Endothelial cell of umbilical vein (primary cell): ENCODE measurements at regions not wholly inside any gene's neighbourhood (a gene's known extent, or its start where the extent isn't known, plus 50 kb on each side); places are given as distances from the start of the nearest gene placed in this dataset.

ENCODE experiments used
- BruUV-seq: library from RNA; stranded (reverse); fragments of 400-500 nt; replicated peaks from 2 replicates; lab custom pipeline; 2021; lab: Mats Ljungman, UMichigan
- CTCF ChIA-PET: fragments of 300-600, 350-600 bp; sonication (Branson Sonifier 250); formaldehyde crosslinking; loops from one replicate; lab custom pipeline; 2021; ENCODE audit warnings: antibody characterized with exemption, inconsistent platforms; lab: Charles Lee
- POLR2A ChIA-PET: fragments of 300-600, 350-600 bp; sonication (Branson Sonifier 250); formaldehyde crosslinking; loops from one replicate; lab custom pipeline; 2021; ENCODE audit warnings: antibody characterized with exemption, inconsistent platforms; lab: Charles Lee
- DNase-seq: peaks from one replicate; pipeline ENCODE4 v3.0.0-alpha.2; 2011; ENCODE audit warnings: low read depth, low spot score
- FAIRE-seq: peaks from 2 replicates; lab custom pipeline; 2011; peaks lifted over from hg19 to GRCh38; lab: Jason Lieb, UNC
- H2AFZ ChIP-seq: 2 replicates; pipeline ENCODE4 v1.6.0; 2012; ENCODE audit warnings: low read depth, low read length, control low read depth, inconsistent platforms
- H3K27ac ChIP-seq: 2 replicates; pipeline ENCODE4 v1.5.1; 2011; ENCODE audit warnings: low read depth, mild to moderate bottlenecking, control low read depth, low read length, moderate library complexity; ENCODE audit not compliant: insufficient read depth
- H3K27me3 ChIP-seq, 2 experiments: 2 replicates each; pipeline versions ENCODE4 v1.6.0 to v1.6.1; 2011; ENCODE audit warnings: low read length in 2 of 2, mixed read lengths in 1 of 2; ENCODE audit not compliant: control insufficient read depth in 2 of 2, insufficient read depth in 2 of 2
- H3K36me3 ChIP-seq, 2 experiments: 2 replicates in 1 of 2; 3 replicates in 1 of 2; pipeline ENCODE4 v1.5.1; 2011; ENCODE audit warnings: low read length in 2 of 2, mild to moderate bottlenecking in 1 of 2, moderate library complexity in 1 of 2; ENCODE audit not compliant: control insufficient read depth in 2 of 2, insufficient read depth in 2 of 2; ENCODE audit errors: extremely low read depth in 1 of 2
- H3K4me1 ChIP-seq: 3 replicates; pipeline ENCODE4 v1.5.1; 2011; ENCODE audit warnings: mild to moderate bottlenecking, low read length; ENCODE audit not compliant: control insufficient read depth, insufficient read depth; ENCODE audit errors: extremely low read depth
- H3K4me2 ChIP-seq: 2 replicates; pipeline ENCODE4 v1.6.1; 2011; ENCODE audit warnings: low read length, control low read depth, mixed read lengths; ENCODE audit not compliant: insufficient read depth
- H3K4me3 ChIP-seq, 3 experiments: fragments of 200-600 bp in 1 of 3; sonication (generic), shearing (Covaris generic) in 1 of 3; replicated peaks in 1 of 3; 2 replicates each; pipeline ENCODE4 v1.5.1; 2011 to 2016; ENCODE audit warnings: control low read depth in 3 of 3, low read length in 3 of 3, mild to moderate bottlenecking in 2 of 3, inconsistent platforms in 1 of 3, low read depth in 1 of 3, moderate library complexity in 1 of 3; ENCODE audit not compliant: insufficient read depth in 1 of 3
- H3K79me2 ChIP-seq: 2 replicates; pipeline ENCODE4 v1.6.0; 2012; ENCODE audit warnings: low read length, inconsistent platforms; ENCODE audit not compliant: control insufficient read depth, insufficient read depth
- H3K9ac ChIP-seq: replicated peaks from 2 replicates; pipeline ENCODE3; 2011; ENCODE audit warnings: low read length, control low read depth; ENCODE audit not compliant: insufficient read depth; ENCODE audit errors: extremely low read depth
- H3K9me1 ChIP-seq: replicated peaks from 3 replicates; pipeline ENCODE4 v1.6.0; 2011; ENCODE audit warnings: mild to moderate bottlenecking, low read length; ENCODE audit not compliant: control insufficient read depth, insufficient read depth; ENCODE audit errors: extremely low read depth
- H3K9me3 ChIP-seq: replicated peaks from 2 replicates; pipeline ENCODE4 v1.5.1; 2012; ENCODE audit warnings: low read length, inconsistent platforms; ENCODE audit not compliant: control insufficient read depth, insufficient read depth
- H4K20me1 ChIP-seq: replicated peaks from 2 replicates; pipeline ENCODE3; 2011; ENCODE audit warnings: mild to moderate bottlenecking, low read length; ENCODE audit not compliant: control insufficient read depth, insufficient read depth; ENCODE audit errors: extremely low read depth
- FOS ChIP-seq: IDR thresholded peaks from 2 replicates; pipeline ENCODE4 v1.6.1; 2011; ENCODE audit warnings: mild to moderate bottlenecking, low read length, moderate library complexity, borderline replicate concordance; ENCODE audit not compliant: insufficient read depth
- GATA2 ChIP-seq: IDR thresholded peaks from 2 replicates; pipeline ENCODE4 v1.7.0; 2011; ENCODE audit warnings: low read depth, mild to moderate bottlenecking, moderate library complexity, mixed read lengths, low read length; ENCODE audit not compliant: insufficient read length, insufficient read depth
- JUN ChIP-seq: IDR thresholded peaks from 2 replicates; pipeline ENCODE4 v1.6.1; 2011; ENCODE audit warnings: borderline replicate concordance, low read depth; ENCODE audit not compliant: insufficient read length, insufficient read depth
- MYC ChIP-seq: IDR thresholded peaks from one replicate; pipeline ENCODE4 v1.6.1; 2011; ENCODE audit warnings: mild to moderate bottlenecking, low read depth, low read length
- POLR2A ChIP-seq: IDR thresholded peaks from 2 replicates; pipeline ENCODE4 v1.6.1; 2012; ENCODE audit warnings: low read depth, mild to moderate bottlenecking, control low read depth, low read length
- POLR2AphosphoS5 ChIP-seq: IDR thresholded peaks from 2 replicates; pipeline ENCODE4 v1.6.1; 2012; ENCODE audit warnings: low read depth, mild to moderate bottlenecking, control low read depth, low read length, moderate library complexity; ENCODE audit not compliant: insufficient read depth
- dilution Hi-C: fragments of 300-500 bp; cut with MboI; formaldehyde crosslinking; loops from one replicate; pipeline ENCODE4 v1.15.0; 2019; ENCODE audit warnings: low sequenced_read_pairs; ENCODE audit not compliant: extremely low pct_ligation_motif_present
- intact Hi-C: fragments of 100-400 bp; cut with micrococcal nuclease; formaldehyde crosslinking; loops from one replicate; pipeline ENCODE4 v1.10.0; 2022
- TF ChIP-seq, protein P1 (sequence below), 2 donors: IDR thresholded peaks; 1 replicate in 1 of 2; 2 replicates in 1 of 2; pipeline ENCODE4 v1.5.1; 2011; ENCODE audit warnings: low read length in 2 of 2, mild to moderate bottlenecking in 2 of 2, moderate library complexity in 2 of 2, control low read depth in 1 of 2, inconsistent platforms in 1 of 2, low read depth in 1 of 2; ENCODE audit not compliant: insufficient read depth in 1 of 2; ENCODE audit errors: extremely low read depth in 1 of 2

DNA sequence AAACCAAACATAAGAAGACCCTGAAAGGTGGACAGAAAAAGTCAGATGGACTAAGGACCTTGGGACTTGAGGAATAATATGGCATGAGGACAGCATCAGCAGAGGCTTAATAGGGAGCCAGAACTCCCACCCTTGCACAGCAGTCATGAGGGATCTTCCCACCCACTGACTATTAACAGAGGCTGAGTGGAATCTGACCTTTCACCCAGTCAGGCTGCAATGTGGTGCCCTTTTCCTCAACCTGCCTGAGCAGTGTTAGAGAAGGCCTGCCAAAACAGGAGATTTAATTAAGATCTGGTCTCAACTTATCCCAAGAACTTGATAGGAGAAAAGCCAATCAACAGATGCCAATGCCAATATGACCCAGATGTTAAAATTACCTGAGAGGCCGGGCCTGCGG is 481.9 kb downstream of the KDM4C start:
- H3K79me2 ChIP-seq: no peaks in the 10 kb centered on the region
- no peaks in the 10 kb centered on the region for H3K9me1 ChIP-seq
- H3K27me3 ChIP-seq: peaks cover 0 to 2% of the 10 kb centered on the region in 2 experiments
- intact Hi-C loops (no loop called here), dilution Hi-C loops (no loop called here)
- H3K4me2 ChIP-seq: no peak overlapping the region
- H3K9ac ChIP-seq: no peak overlapping the region
- H2AFZ ChIP-seq: no peak overlapping the region
- H3K9me3 ChIP-seq: no peaks in the 10 kb centered on the region
- CTCF ChIA-PET: no interaction called here
- BruUV-seq: no TSS peak
- no peak overlapping the region for H3K27ac ChIP-seq
- no peak overlapping the region for H3K4me3 ChIP-seq
- POLR2A ChIA-PET: no interaction called here
- no peak for FAIRE-seq
- no peaks in the 10 kb centered on the region for H3K4me1 ChIP-seq
- TF ChIP-seq FOS (no peak), MYC (no peak), POLR2A (no peak)
- TF ChIP-seq, protein P1, sequence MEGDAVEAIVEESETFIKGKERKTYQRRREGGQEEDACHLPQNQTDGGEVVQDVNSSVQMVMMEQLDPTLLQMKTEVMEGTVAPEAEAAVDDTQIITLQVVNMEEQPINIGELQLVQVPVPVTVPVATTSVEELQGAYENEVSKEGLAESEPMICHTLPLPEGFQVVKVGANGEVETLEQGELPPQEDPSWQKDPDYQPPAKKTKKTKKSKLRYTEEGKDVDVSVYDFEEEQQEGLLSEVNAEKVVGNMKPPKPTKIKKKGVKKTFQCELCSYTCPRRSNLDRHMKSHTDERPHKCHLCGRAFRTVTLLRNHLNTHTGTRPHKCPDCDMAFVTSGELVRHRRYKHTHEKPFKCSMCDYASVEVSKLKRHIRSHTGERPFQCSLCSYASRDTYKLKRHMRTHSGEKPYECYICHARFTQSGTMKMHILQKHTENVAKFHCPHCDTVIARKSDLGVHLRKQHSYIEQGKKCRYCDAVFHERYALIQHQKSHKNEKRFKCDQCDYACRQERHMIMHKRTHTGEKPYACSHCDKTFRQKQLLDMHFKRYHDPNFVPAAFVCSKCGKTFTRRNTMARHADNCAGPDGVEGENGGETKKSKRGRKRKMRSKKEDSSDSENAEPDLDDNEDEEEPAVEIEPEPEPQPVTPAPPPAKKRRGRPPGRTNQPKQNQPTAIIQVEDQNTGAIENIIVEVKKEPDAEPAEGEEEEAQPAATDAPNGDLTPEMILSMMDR (IDR thresholded peaks at IDR 0.05; ENCODE audit: extremely low read depth in 1 of 2, insufficient read depth in 1 of 2, low read depth in 1 of 2, low read length in 2 of 2): no peak
- no peak for DNase-seq
- H4K20me1 ChIP-seq: no peaks in the 10 kb centered on the region
- no peaks in the 10 kb centered on the region for H3K36me3 ChIP-seq

DNA sequence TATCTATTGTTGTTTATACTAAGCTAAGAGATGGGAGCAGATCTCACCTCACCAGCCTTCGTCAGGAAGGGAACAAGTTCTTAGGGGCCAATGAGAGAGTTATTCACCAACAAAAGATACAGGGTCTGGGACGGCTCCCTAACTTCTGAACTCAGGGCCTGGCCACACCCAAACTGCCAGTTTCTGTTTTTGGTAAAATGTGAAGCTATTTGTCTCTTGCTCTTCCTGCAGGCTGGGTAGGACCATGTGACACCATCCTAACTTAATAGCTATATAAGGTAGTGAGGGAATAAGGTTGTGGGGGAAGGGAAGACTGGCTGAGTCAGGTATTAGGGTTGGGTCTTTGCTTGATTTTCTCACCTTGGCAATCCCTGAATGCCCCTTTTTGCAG is 480.5 kb downstream of the KDM4C start:
- TF ChIP-seq MYC (no peak), GATA2 (no peak), JUN (no peak), POLR2A (no peak), FOS (no peak), POLR2AphosphoS5 (no peak)
- H3K9ac ChIP-seq: no peak overlapping the region
- dilution Hi-C loops (no loop called here), intact Hi-C loops (no loop called here)
- no peaks in the 10 kb centered on the region for H3K9me1 ChIP-seq
- no peaks in the 10 kb centered on the region for H4K20me1 ChIP-seq
- no peaks in the 10 kb centered on the region for H3K9me3 ChIP-seq
- no peaks in the 10 kb centered on the region for H3K36me3 ChIP-seq
- H3K4me3 ChIP-seq: no peak overlapping the region
- no peaks in the 10 kb centered on the region for H3K4me1 ChIP-seq
- no peak for FAIRE-seq
- no TSS peak for BruUV-seq
- H3K79me2 ChIP-seq: no peaks in the 10 kb centered on the region
- DNase-seq: no peak
- ChIA-PET CTCF (interaction anchor here (1.3 to 1.7 kb wide), 2 partner anchors 8 to 18 kb away, joined by 3 read pairs; no protein-coding TSS in a partner anchor), POLR2A (no interaction called here)
- peaks cover 0 to 2% of the 10 kb centered on the region in 2 experiments for H3K27me3 ChIP-seq
- no peak overlapping the region for H3K4me2 ChIP-seq
- H2AFZ ChIP-seq: no peak overlapping the region
- no peak overlapping the region for H3K27ac ChIP-seq
